ENCODE measurements at regions not wholly inside any gene's neighbourhood (a gene's known extent, or its start where the extent isn't known, plus 50 kb on each side); places are given as distances from the start of the nearest gene placed in this dataset.
"Not testable (repeated sequence)": the region's sequence is repeated elsewhere in the genome, so short reads cannot be mapped to it uniquely, and the experiment has no call there.

GRCh38 chr20:48350313-48350988, 477.3 kb downstream of the PREX1 start:
- DNase-seq, result no peak

GRCh38 chr20:48349656-48350055, 478.1 kb downstream of the PREX1 start:
- no peak for DNase-seq

GRCh38 chr20:48348022-48348421, 479.8 kb downstream of the PREX1 start:
- DNase-seq, result no peak

GRCh38 chr20:48342822-48343513, 484.8 kb downstream of the PREX1 start:
- no peak for DNase-seq

- DNase-seq, result no peak
Observed at GRCh38 chr20:48340883-48341281, 486.9 kb downstream of the PREX1 start.

GRCh38 chr20:48339986-48340882, 487.6 kb downstream of the PREX1 start:
- no peak for DNase-seq

- no peak for DNase-seq
Observed at GRCh38 chr20:48339190-48339985, 488.4 kb downstream of the PREX1 start.

- DNase-seq, result no peak
Observed at GRCh38 chr20:48338717-48339116, 489.1 kb downstream of the PREX1 start.

GRCh38 chr20:48336597-48336996, 491.2 kb downstream of the PREX1 start:
- DNase-seq, result no peak

- DNase-seq, result no peak
Observed at GRCh38 chr20:48335308-48336050, 492.3 kb downstream of the PREX1 start.

GRCh38 chr20:48333707-48334106, 494.1 kb downstream of the PREX1 start:
- no peak for DNase-seq

- no peak for DNase-seq
Observed at GRCh38 chr20:48332555-48332954, 495.2 kb downstream of the PREX1 start.

- DNase-seq, result no peak
Observed at GRCh38 chr20:48331518-48332286, 496.1 kb downstream of the PREX1 start.

- DNase-seq, result no peak
Observed at GRCh38 chr20:48329676-48330664, 497.8 kb downstream of the PREX1 start.

- DNase-seq, result no peak
Observed at GRCh38 chr20:48329031-48329615, 498.7 kb downstream of the PREX1 start.

GRCh38 chr20:48327848-48328247, 500.0 kb downstream of the PREX1 start:
- DNase-seq, result not testable (repeated sequence)

- no peak for DNase-seq
Observed at GRCh38 chr20:48326868-48327267, 500.9 kb downstream of the PREX1 start.

GRCh38 chr20:48326434-48326691, 501.4 kb downstream of the PREX1 start:
- DNase-seq, result no peak

GRCh38 chr20:48325656-48326433, 502.0 kb downstream of the PREX1 start:
- DNase-seq, result no peak

Measured in KG1 (cell line).